ENCODE measurements at regions not wholly inside any gene's neighbourhood (a gene's known extent, or its start where the extent isn't known, plus 50 kb on each side); places are given as distances from the start of the nearest gene placed in this dataset.

DNA sequence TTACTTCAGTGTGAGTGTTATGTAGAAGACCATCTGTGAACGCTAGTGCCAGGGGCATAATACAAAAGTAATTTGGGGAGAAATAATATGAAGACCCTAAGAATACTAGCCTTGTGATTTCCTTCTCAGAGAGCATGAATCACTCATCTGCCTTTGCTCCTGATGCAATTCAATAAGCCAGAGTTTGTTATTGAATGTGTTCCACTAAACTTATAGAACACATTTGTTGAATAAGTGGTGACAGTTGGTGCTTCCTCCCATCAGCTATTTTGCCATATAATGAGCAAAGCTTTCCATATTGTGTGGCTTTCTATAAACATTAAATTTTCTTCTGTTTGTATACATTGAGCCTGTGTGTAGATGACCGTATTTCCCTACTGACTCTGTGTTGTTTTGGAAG is 136.4 kb upstream of the QRFPR start:
- TF ChIP-seq, protein P1, sequence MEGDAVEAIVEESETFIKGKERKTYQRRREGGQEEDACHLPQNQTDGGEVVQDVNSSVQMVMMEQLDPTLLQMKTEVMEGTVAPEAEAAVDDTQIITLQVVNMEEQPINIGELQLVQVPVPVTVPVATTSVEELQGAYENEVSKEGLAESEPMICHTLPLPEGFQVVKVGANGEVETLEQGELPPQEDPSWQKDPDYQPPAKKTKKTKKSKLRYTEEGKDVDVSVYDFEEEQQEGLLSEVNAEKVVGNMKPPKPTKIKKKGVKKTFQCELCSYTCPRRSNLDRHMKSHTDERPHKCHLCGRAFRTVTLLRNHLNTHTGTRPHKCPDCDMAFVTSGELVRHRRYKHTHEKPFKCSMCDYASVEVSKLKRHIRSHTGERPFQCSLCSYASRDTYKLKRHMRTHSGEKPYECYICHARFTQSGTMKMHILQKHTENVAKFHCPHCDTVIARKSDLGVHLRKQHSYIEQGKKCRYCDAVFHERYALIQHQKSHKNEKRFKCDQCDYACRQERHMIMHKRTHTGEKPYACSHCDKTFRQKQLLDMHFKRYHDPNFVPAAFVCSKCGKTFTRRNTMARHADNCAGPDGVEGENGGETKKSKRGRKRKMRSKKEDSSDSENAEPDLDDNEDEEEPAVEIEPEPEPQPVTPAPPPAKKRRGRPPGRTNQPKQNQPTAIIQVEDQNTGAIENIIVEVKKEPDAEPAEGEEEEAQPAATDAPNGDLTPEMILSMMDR (conservative IDR thresholded peaks at IDR 0.05; ENCODE audit: low read length) = no peak
- no peak for TF ChIP-seq EZH2phosphoT487 (IDR thresholded peaks at IDR 0.05; ENCODE audit: borderline replicate concordance, low read depth, low read length)

Data from OCI-LY7 (cell line).